ENCODE measurements at regions not wholly inside any gene's neighbourhood (a gene's known extent, or its start where the extent isn't known, plus 50 kb on each side); places are given as distances from the start of the nearest gene placed in this dataset.

DNA sequence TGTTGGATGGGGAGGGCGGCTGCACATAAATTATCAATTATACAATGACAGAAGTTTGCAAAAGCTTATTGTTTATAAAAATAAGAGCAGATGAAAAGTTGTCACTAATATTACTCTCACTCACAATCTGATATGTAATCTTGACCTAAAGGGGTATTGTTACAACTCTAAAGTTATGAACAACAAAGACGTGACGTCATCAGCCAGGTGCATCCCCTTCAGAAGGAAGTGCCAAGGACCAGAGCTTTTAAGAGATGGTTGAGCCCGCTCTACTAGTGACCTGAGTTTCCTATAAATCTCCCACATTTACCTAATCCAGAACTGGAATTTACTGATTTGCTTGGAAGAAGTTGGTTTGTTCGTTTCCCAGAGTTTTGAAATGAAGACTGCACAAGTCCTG lies 247.7 kb upstream of the MGMT start:
- TF ChIP-seq POLR2A (IDR thresholded peaks at IDR 0.05; ENCODE audit: low read depth, low read length) (no peak), TAF1 (IDR thresholded peaks at IDR 0.05; ENCODE audit: low read depth, low read length) (no peak), PAX5 (IDR thresholded peaks at IDR 0.05; ENCODE audit: insufficient read depth, low read length, severe bottlenecking) (no peak), POLR2AphosphoS5 (IDR thresholded peaks at IDR 0.05; ENCODE audit: low read depth, low read length) (no peak), SPI1 (IDR thresholded peaks at IDR 0.05; ENCODE audit: low read depth, low read length) (no peak)

Data from GM12891 (cell line).